Esophagus squamous epithelium (tissue), 5 donors: ENCODE measurements at regions not wholly inside any gene's neighbourhood (a gene's known extent, or its start where the extent isn't known, plus 50 kb on each side); places are given as distances from the start of the nearest gene placed in this dataset.

Experiments used
- DNase-seq: peaks from one replicate; lab custom pipeline; 2025; lab: John Stamatoyannopoulos, UW
- H3K27ac ChIP-seq, 4 donors: fragments of 200-600 bp; sonication (generic); one replicate each; pipeline ENCODE4 v1.5.1; 2016 to 2019; ENCODE audit warnings: mild to moderate bottlenecking in 1 of 4
- H3K27me3 ChIP-seq, 4 donors: fragments of 200-600 bp; sonication (generic); 1 replicate in 3 of 4; 2 replicates in 1 of 4; pipeline versions ENCODE4 v1.5.1 to v1.6.0; 2017 to 2021; ENCODE audit warnings: antibody characterized with exemption in 1 of 4
- H3K36me3 ChIP-seq, 3 donors: fragments of 200-600 bp; sonication (generic); one replicate each; pipeline ENCODE4 v1.5.1; 2016 to 2019
- H3K4me1 ChIP-seq, 3 donors: fragments of 200-600 bp; sonication (generic); one replicate each; pipeline ENCODE4 v1.5.1; 2017 to 2019
- H3K4me3 ChIP-seq, 4 donors: fragments of 200-600 bp; sonication (generic); 1 replicate in 3 of 4; 2 replicates in 1 of 4; pipeline ENCODE4 v1.5.1; 2016 to 2019; ENCODE audit warnings: mild to moderate bottlenecking in 2 of 4, moderate library complexity in 1 of 4
- H3K9me3 ChIP-seq, 3 donors: fragments of 200-600 bp; sonication (generic); one replicate each; pipeline ENCODE4 v1.5.1; 2016 to 2019
- POLR2A ChIP-seq, 4 donors: fragments of 450-650 bp; IDR thresholded peaks; one replicate each; pipeline ENCODE4 v1.6.1; 2017; ENCODE audit warnings: antibody characterized with exemption in 4 of 4, mild to moderate bottlenecking in 4 of 4, moderate library complexity in 3 of 4
- WGBS, 2 donors: methylation state at CpG; one replicate each; pipeline ENCODE4 v1.1.5; 2018; 5-methylcytosine and 5-hydroxymethylcytosine counted together
- intact Hi-C: fragments of 100-400 bp; cut with DNase I; formaldehyde crosslinking; loops from one replicate; pipeline ENCODE4 v1.15.0; 2022
- TF ChIP-seq, protein P1 (sequence below), 6 experiments: fragments of 450-650 bp in 4 of 6; fragments of 200-600 bp in 2 of 6; sonication (generic) in 2 of 6; IDR thresholded peaks; one replicate each; pipeline ENCODE4 v1.5.1; 2016 to 2019; ENCODE audit warnings: antibody characterized with exemption in 6 of 6, mild to moderate bottlenecking in 4 of 6, moderate library complexity in 4 of 6
- donor health status: DM: yes; HTN: yes; CAD: no.

- Histone ChIP-seq H3K27me3 (no peaks in the 10 kb centered on the region), H3K4me1 (no peaks in the 10 kb centered on the region), H3K27ac (no peak overlapping the region), H3K9me3 (no peaks in the 10 kb centered on the region), H3K36me3 (no peaks in the 10 kb centered on the region), H3K4me3 (no peak overlapping the region)
- 30 to 43% methylated on average over 1 of the region's 1 CpG for WGBS, 2 donors
- intact Hi-C loops, result no loop called here
- DNase-seq, result no peak
- no peak for TF ChIP-seq POLR2A (IDR thresholded peaks at IDR 0.05)
- TF ChIP-seq, protein P1, sequence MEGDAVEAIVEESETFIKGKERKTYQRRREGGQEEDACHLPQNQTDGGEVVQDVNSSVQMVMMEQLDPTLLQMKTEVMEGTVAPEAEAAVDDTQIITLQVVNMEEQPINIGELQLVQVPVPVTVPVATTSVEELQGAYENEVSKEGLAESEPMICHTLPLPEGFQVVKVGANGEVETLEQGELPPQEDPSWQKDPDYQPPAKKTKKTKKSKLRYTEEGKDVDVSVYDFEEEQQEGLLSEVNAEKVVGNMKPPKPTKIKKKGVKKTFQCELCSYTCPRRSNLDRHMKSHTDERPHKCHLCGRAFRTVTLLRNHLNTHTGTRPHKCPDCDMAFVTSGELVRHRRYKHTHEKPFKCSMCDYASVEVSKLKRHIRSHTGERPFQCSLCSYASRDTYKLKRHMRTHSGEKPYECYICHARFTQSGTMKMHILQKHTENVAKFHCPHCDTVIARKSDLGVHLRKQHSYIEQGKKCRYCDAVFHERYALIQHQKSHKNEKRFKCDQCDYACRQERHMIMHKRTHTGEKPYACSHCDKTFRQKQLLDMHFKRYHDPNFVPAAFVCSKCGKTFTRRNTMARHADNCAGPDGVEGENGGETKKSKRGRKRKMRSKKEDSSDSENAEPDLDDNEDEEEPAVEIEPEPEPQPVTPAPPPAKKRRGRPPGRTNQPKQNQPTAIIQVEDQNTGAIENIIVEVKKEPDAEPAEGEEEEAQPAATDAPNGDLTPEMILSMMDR (IDR thresholded peaks at IDR 0.05), result no peak
Measured at GRCh38 chr1:102282955-102283354, 286.2 kb upstream of the OLFM3 start.

DNA sequence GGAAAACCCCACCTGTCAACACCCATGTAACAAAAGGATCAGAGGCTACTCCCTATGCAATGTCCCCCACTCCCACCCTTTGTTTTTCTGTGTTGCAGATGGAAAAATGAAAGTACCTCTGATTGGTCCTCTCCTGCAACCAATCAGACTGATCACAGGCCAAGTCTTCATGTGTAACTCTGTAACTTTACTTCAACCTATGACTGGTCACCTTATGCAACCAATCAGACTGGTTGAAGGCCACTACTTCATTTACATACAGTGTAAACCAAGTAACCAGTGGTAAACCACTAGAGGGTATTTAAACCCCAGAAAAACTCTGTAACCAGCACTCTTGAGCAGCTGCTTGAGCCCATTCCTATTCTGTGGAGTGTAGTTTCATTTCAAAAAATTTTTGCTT lies 266.3 kb upstream of the OLFM3 start:
- H3K27ac ChIP-seq, result no peak overlapping the region
- intact Hi-C loops, result no loop called here
- H3K9me3 ChIP-seq, result no peaks in the 10 kb centered on the region
- no peaks in the 10 kb centered on the region for H3K27me3 ChIP-seq
- no peak for TF ChIP-seq POLR2A (IDR thresholded peaks at IDR 0.05)
- H3K4me3 ChIP-seq, result no peak overlapping the region
- no peaks in the 10 kb centered on the region for H3K36me3 ChIP-seq
- no peaks in the 10 kb centered on the region for H3K4me1 ChIP-seq
- no peak for DNase-seq

- no peak overlapping the region for H3K27ac ChIP-seq
- no peak for DNase-seq
- H3K4me3 ChIP-seq, result no peak overlapping the region
- no peaks in the 10 kb centered on the region for H3K9me3 ChIP-seq
- no peaks in the 10 kb centered on the region for H3K4me1 ChIP-seq
- intact Hi-C loops, result no loop called here
- no peaks in the 10 kb centered on the region for H3K27me3 ChIP-seq
- 69 to 76% methylated on average over 4 of the region's 4 CpGs for WGBS, 2 donors
- no peaks in the 10 kb centered on the region for H3K36me3 ChIP-seq
- TF ChIP-seq POLR2A (IDR thresholded peaks at IDR 0.05), result no peak
- TF ChIP-seq, protein P1 (IDR thresholded peaks at IDR 0.05), result no peak
Measured at GRCh38 chr1:102252731-102253505, 256.2 kb upstream of the OLFM3 start.

DNA sequence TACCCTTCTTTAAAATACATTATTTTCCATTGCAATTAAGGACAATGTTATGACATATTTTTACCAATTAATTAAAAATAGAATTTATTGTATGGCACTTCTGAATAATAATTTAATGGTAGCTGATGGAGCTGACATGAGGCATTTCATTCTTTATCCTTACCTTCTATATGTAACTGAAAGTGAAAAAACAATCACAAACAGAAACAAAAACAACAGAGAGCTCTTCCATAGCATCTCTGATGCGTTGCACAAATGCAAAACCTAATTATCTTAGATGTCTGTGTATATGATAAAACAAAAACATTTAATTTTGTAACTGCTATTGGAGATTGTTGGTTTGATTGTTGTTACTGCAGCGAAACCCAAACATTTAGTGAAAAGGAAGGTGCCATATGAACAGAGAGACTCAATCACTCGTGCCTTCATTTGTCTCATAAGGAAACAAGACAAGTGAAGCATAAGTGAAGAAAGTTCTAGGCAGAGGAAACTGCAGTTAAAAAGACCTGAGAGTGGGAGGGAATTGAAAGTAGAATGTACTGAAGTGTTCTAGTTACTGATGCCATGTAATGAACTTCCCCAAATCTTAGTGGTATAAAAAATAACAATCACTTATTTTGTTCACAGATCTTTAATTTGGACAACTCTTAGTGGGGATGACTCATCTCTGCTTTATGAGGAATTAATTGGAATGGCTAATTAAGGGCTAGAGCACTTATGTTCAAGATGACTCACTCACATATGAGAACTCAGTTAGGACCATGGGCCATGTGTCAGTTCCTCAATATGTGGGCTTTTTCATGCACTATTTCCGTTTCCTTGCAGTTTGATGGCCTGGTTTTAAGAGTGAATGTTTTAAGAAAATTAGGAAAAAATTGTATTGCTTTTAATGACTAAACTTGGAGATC lies 245.0 kb upstream of the OLFM3 start:
- H3K27ac ChIP-seq, result no peak overlapping the region
- no peaks in the 10 kb centered on the region for H3K9me3 ChIP-seq
- intact Hi-C loops, result no loop called here
- no peaks in the 10 kb centered on the region for H3K27me3 ChIP-seq
- WGBS, 2 donors, result 62 to 63% methylated on average over 4 of the region's 4 CpGs
- no peak for DNase-seq
- H3K36me3 ChIP-seq, result no peaks in the 10 kb centered on the region
- TF ChIP-seq POLR2A (IDR thresholded peaks at IDR 0.05), result no peak
- TF ChIP-seq, protein P1 (IDR thresholded peaks at IDR 0.05), result no peak
- no peaks in the 10 kb centered on the region for H3K4me1 ChIP-seq
- no peak overlapping the region for H3K4me3 ChIP-seq

GRCh38 chr1:102239247-102239646 lies 242.5 kb upstream of the OLFM3 start:
- Histone ChIP-seq H3K27me3 (no peaks in the 10 kb centered on the region), H3K4me1 (no peaks in the 10 kb centered on the region), H3K9me3 (peaks cover 0 to 9% (median 9%) of the 10 kb centered on the region in 3 donors), H3K27ac (no peak overlapping the region), H3K36me3 (no peaks in the 10 kb centered on the region), H3K4me3 (no peak overlapping the region)
- TF ChIP-seq, protein P1 (IDR thresholded peaks at IDR 0.05), result no peak
- no peak for TF ChIP-seq POLR2A (IDR thresholded peaks at IDR 0.05)
- 69 to 70% methylated on average over 3 of the region's 3 CpGs for WGBS, 2 donors
- DNase-seq, result no peak
- intact Hi-C loops, result no loop called here
